ENCODE measurements at regions not wholly inside any gene's neighbourhood (a gene's known extent, or its start where the extent isn't known, plus 50 kb on each side); places are given as distances from the start of the nearest gene placed in this dataset.

DNA sequence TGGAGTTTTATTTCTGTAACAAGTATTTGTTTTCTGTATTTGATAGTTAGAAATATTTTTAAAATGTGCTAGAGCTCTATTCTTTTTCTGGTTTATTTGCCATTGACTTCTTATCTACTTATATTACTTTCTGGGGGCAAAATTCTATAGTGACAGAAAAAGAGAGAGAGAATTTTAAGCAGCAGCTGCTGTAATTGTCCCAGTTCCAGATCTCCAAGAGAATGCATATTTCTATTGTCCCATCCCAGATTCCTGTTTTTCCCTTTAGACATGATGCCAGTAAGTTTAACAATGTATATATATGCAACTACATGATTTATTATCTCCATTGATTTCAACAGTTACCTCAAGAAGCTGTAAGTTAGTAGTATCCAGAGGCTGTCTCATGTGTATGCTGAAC lies 541.7 kb upstream of the ZNF385D start:
- intact Hi-C loops (cut with DNase I, micrococcal nuclease) = no loop called here
- no peak overlapping the region for H3K27ac Mint-ChIP-seq
- H3K27me3 ChIP-seq (ENCODE audit: control insufficient read depth in 1 of 2, insufficient read depth in 2 of 2, low read length in 2 of 2) = no peaks in the 10 kb centered on the region
- H3K4me3 Mint-ChIP-seq = no peak overlapping the region
- H3K27ac ChIP-seq (ENCODE audit: low read depth in 1 of 2, low read length in 2 of 2) = no peak overlapping the region
- TF ChIP-seq, protein P1, sequence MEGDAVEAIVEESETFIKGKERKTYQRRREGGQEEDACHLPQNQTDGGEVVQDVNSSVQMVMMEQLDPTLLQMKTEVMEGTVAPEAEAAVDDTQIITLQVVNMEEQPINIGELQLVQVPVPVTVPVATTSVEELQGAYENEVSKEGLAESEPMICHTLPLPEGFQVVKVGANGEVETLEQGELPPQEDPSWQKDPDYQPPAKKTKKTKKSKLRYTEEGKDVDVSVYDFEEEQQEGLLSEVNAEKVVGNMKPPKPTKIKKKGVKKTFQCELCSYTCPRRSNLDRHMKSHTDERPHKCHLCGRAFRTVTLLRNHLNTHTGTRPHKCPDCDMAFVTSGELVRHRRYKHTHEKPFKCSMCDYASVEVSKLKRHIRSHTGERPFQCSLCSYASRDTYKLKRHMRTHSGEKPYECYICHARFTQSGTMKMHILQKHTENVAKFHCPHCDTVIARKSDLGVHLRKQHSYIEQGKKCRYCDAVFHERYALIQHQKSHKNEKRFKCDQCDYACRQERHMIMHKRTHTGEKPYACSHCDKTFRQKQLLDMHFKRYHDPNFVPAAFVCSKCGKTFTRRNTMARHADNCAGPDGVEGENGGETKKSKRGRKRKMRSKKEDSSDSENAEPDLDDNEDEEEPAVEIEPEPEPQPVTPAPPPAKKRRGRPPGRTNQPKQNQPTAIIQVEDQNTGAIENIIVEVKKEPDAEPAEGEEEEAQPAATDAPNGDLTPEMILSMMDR (IDR thresholded peaks at IDR 0.05) = no peak
- no peak overlapping the region for H3K4me3 ChIP-seq (ENCODE audit: low read length)
- peaks cover 0 to 3% of the 10 kb centered on the region in 2 experiments for H3K9me3 ChIP-seq (ENCODE audit: control insufficient read depth in 1 of 2, insufficient read depth in 1 of 2, low read length in 2 of 2)
- H3K36me3 ChIP-seq (ENCODE audit: insufficient read depth, low read length) = no peaks in the 10 kb centered on the region
- ChIA-PET CTCF (no interaction called here), POLR2A (no interaction called here)
- H3K9me3 Mint-ChIP-seq = peaks cover 2% of the 10 kb centered on the region
- DNase-seq = no peak
- H3K4me1 ChIP-seq (ENCODE audit: insufficient read depth, low read length) = no peaks in the 10 kb centered on the region
- H3K27me3 Mint-ChIP-seq = no peaks in the 10 kb centered on the region
- no peaks in the 10 kb centered on the region for H3K36me3 Mint-ChIP-seq (ENCODE audit: low read depth)
- H3K4me1 Mint-ChIP-seq (ENCODE audit: low read depth) = no peaks in the 10 kb centered on the region
- no peak for ATAC-seq (ENCODE audit: poor library complexity)

DNA sequence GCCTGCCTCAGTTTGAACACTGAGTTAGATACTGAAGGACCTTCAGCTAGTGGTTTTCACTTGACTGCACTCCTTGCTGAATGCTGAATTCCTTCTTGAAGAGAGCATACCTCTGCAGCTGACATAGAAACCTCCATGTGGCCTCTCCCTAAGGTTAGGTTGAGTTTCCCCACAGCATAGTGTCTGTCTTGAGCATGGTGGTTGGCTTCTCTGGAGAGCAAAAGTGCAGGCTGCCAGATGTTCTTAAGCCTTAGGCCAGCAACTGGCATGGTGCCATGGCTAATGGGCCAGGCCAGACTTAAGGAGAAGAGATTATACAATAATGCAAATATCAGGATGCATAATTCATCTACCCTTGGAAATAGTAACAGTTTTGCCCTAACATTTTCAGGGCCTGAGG lies 545.6 kb upstream of the ZNF385D start:
- ATAC-seq (ENCODE audit: poor library complexity) (no peak), DNase-seq (no peak)
- H3K9me3 Mint-ChIP-seq = peaks cover 9% of the 10 kb centered on the region
- no peak overlapping the region for H3K27ac Mint-ChIP-seq
- Histone ChIP-seq H3K9me3 (ENCODE audit: control insufficient read depth in 1 of 2, insufficient read depth in 1 of 2, low read length in 2 of 2) (no peaks in the 10 kb centered on the region), H3K4me1 (ENCODE audit: insufficient read depth, low read length) (no peaks in the 10 kb centered on the region), H3K4me3 (ENCODE audit: low read length) (no peak overlapping the region), H3K27me3 (ENCODE audit: control insufficient read depth in 1 of 2, insufficient read depth in 2 of 2, low read length in 2 of 2) (no peaks in the 10 kb centered on the region), H3K27ac (ENCODE audit: low read depth in 1 of 2, low read length in 2 of 2) (no peak overlapping the region), H3K36me3 (ENCODE audit: insufficient read depth, low read length) (no peaks in the 10 kb centered on the region)
- TF ChIP-seq, protein P1 (IDR thresholded peaks at IDR 0.05) = no peak
- CTCF ChIA-PET = no interaction called here
- intact Hi-C loops (cut with DNase I, micrococcal nuclease) = no loop called here
- no peaks in the 10 kb centered on the region for H3K27me3 Mint-ChIP-seq
- POLR2A ChIA-PET = no interaction called here
- no peaks in the 10 kb centered on the region for H3K36me3 Mint-ChIP-seq (ENCODE audit: low read depth)
- H3K4me3 Mint-ChIP-seq = no peak overlapping the region
- no peaks in the 10 kb centered on the region for H3K4me1 Mint-ChIP-seq (ENCODE audit: low read depth)

DNA sequence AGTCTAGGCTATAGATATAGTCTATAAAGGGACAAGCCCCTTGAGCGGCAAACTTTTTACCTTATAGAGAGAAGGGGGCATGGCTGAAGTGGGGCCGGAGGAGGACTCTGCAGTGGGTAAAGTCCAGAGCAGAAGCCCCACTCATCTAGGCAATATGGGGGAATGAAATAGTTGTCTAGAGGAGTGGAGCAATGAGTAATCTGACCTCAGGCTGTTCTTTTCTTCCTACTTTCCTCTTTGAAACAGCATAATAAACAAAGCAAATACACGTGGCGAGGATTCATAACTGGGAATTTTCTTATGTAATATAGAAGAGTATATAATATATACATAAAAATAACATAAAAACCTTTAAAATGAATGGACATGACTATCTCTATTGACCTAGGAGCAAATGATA lies 546.4 kb upstream of the ZNF385D start:
- intact Hi-C loops (cut with DNase I, micrococcal nuclease) = no loop called here
- H3K36me3 ChIP-seq (ENCODE audit: insufficient read depth, low read length) = no peaks in the 10 kb centered on the region
- no peak for ATAC-seq (ENCODE audit: poor library complexity)

More for the DNA sequence above, 546.4 kb upstream of the ZNF385D start:
- peaks cover 9% of the 10 kb centered on the region for H3K9me3 Mint-ChIP-seq
- CTCF ChIA-PET = no interaction called here
- no peaks in the 10 kb centered on the region for H3K4me1 ChIP-seq (ENCODE audit: insufficient read depth, low read length)
- H3K4me3 ChIP-seq (ENCODE audit: low read length) = no peak overlapping the region
- DNase-seq = no peak
- TF ChIP-seq, protein P1 (IDR thresholded peaks at IDR 0.05) = no peak
- H3K4me3 Mint-ChIP-seq = no peak overlapping the region
- no peaks in the 10 kb centered on the region for H3K4me1 Mint-ChIP-seq (ENCODE audit: low read depth)
- no peak overlapping the region for H3K27ac ChIP-seq (ENCODE audit: low read depth in 1 of 2, low read length in 2 of 2)
- H3K27me3 ChIP-seq (ENCODE audit: control insufficient read depth in 1 of 2, insufficient read depth in 2 of 2, low read length in 2 of 2) = no peaks in the 10 kb centered on the region
- H3K9me3 ChIP-seq (ENCODE audit: control insufficient read depth in 1 of 2, insufficient read depth in 1 of 2, low read length in 2 of 2) = no peaks in the 10 kb centered on the region
- no peaks in the 10 kb centered on the region for H3K36me3 Mint-ChIP-seq (ENCODE audit: low read depth)
- POLR2A ChIA-PET = no interaction called here
- no peaks in the 10 kb centered on the region for H3K27me3 Mint-ChIP-seq
- no peak overlapping the region for H3K27ac Mint-ChIP-seq

Measured in CD4-positive, alpha-beta T cell (primary cell).